ENCODE measurements at regions not wholly inside any gene's neighbourhood (a gene's known extent, or its start where the extent isn't known, plus 50 kb on each side); places are given as distances from the start of the nearest gene placed in this dataset.

DNA sequence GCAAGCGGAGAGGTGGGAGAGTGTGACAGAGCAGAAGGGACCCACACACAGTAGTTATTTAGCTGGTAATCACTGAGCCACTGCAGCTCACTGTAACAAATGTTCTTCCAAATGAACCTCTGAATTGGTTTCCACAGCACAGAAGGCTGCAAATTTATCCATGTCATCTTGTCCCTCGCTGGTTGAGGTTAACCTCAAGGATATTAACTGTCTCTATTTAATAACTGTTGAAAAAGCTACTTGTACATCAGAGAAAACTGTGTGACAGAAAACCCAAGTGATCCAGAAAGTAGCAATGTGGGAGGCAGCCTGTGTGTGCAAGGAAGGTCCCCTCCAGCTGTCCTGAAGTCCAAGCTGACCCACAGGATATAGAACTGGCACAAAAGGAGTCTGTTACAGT, 153.6 kb downstream of the DSEL start:
- H3K27me3 ChIP-seq (replicated peaks in 1 of 4; ENCODE audit: control insufficient read depth in 3 of 4, extremely low read depth in 1 of 4, insufficient read depth in 3 of 4, low read length in 3 of 4) = no peaks in the 10 kb centered on the region
- H2AK5ac ChIP-seq (ENCODE audit: low read depth, low read length) = no peak overlapping the region
- H2BK5ac ChIP-seq (ENCODE audit: low read depth, low read length) = no peak overlapping the region
- ChIA-PET CTCF (ENCODE audit: partially characterized antibody) (interaction anchor here (1.1 kb wide), 1 partner anchor 155 kb away, joined by 3 read pairs; no protein-coding TSS in a partner anchor), POLR2A (ENCODE audit: partially characterized antibody) (no interaction called here)
- H3K4me3 ChIP-seq (ENCODE audit: extremely low read depth in 1 of 4, insufficient read depth in 2 of 4, low read depth in 3 of 4, low read length in 4 of 4) = no peak overlapping the region
- no peak for FAIRE-seq
- no peaks in the 10 kb centered on the region for H4K20me1 ChIP-seq (replicated peaks in 1 of 2; ENCODE audit: control insufficient read depth in 1 of 2, insufficient read depth in 2 of 2, low read length in 2 of 2)
- H3K4me2 ChIP-seq (ENCODE audit: insufficient read depth in 1 of 2, low read depth in 2 of 2, low read length in 2 of 2) = no peak overlapping the region
- H2BK120ac ChIP-seq (replicated peaks; ENCODE audit: low read depth, low read length) = no peak overlapping the region
- no peak overlapping the region for H3K4ac ChIP-seq (replicated peaks; ENCODE audit: insufficient read length, low read depth, low read length)
- H3K23me2 ChIP-seq (ENCODE audit: low read depth, low read length) = no peaks in the 10 kb centered on the region
- no peaks in the 10 kb centered on the region for H3K79me1 ChIP-seq (ENCODE audit: low read depth, low read length)
- H2AFZ ChIP-seq (ENCODE audit: low read length) = peak overlapping the region; percentile 50; the same call in 1 of the 2 replicates
- no peak overlapping the region for H2BK20ac ChIP-seq (ENCODE audit: low read length)
- H4K91ac ChIP-seq (replicated peaks; ENCODE audit: insufficient read length, low read length) = no peak overlapping the region
- H4K8ac ChIP-seq (ENCODE audit: extremely low read depth, insufficient read depth, low read length) = no peak overlapping the region
- no peak overlapping the region for H3K56ac ChIP-seq (replicated peaks; ENCODE audit: insufficient read length, low read depth, low read length)
- no peak overlapping the region for H3K18ac ChIP-seq (ENCODE audit: extremely low read depth, low read length)
- H3K27ac ChIP-seq (ENCODE audit: low read depth, low read length) = no peak overlapping the region
- no peaks in the 10 kb centered on the region for H3K79me2 ChIP-seq (ENCODE audit: control insufficient read depth in 1 of 2, insufficient read depth in 2 of 2, low read length in 2 of 2)
- H4K5ac ChIP-seq (ENCODE audit: insufficient read length, low read depth, low read length) = no peak overlapping the region
- no peak overlapping the region for H2BK12ac ChIP-seq (ENCODE audit: low read depth, low read length)
- no peak for TF ChIP-seq CBX8 (IDR thresholded peaks at IDR 0.05; ENCODE audit: borderline replicate concordance, low read depth, low read length)
- no peak for TF ChIP-seq ASH2L (IDR thresholded peaks at IDR 0.05; ENCODE audit: low read length)
- TF ChIP-seq, protein P1, sequence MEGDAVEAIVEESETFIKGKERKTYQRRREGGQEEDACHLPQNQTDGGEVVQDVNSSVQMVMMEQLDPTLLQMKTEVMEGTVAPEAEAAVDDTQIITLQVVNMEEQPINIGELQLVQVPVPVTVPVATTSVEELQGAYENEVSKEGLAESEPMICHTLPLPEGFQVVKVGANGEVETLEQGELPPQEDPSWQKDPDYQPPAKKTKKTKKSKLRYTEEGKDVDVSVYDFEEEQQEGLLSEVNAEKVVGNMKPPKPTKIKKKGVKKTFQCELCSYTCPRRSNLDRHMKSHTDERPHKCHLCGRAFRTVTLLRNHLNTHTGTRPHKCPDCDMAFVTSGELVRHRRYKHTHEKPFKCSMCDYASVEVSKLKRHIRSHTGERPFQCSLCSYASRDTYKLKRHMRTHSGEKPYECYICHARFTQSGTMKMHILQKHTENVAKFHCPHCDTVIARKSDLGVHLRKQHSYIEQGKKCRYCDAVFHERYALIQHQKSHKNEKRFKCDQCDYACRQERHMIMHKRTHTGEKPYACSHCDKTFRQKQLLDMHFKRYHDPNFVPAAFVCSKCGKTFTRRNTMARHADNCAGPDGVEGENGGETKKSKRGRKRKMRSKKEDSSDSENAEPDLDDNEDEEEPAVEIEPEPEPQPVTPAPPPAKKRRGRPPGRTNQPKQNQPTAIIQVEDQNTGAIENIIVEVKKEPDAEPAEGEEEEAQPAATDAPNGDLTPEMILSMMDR (IDR thresholded peaks at IDR 0.05; ENCODE audit: control extremely low read depth in 1 of 3, insufficient read depth in 1 of 3, low read depth in 1 of 3, low read length in 3 of 3) = no peak
- TF ChIP-seq SRF (IDR thresholded peaks at IDR 0.05; ENCODE audit: low read depth, low read length) = no peak
- TF ChIP-seq SIX5 (IDR thresholded peaks at IDR 0.05; ENCODE audit: low read depth, low read length) = no peak
- TF ChIP-seq CREB1 (IDR thresholded peaks at IDR 0.05) = no peak
- TF ChIP-seq, protein P2, sequence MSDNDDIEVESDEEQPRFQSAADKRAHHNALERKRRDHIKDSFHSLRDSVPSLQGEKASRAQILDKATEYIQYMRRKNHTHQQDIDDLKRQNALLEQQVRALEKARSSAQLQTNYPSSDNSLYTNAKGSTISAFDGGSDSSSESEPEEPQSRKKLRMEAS (IDR thresholded peaks at IDR 0.05) = no peak
- no peak for TF ChIP-seq POLR2AphosphoS5 (IDR thresholded peaks at IDR 0.05; ENCODE audit: low read depth, low read length)
- TF ChIP-seq KDM5A (IDR thresholded peaks at IDR 0.05; ENCODE audit: low read length) = no peak
- no peaks in the 10 kb centered on the region for H3K9me3 ChIP-seq (ENCODE audit: insufficient read depth in 2 of 2, low read depth in 1 of 2, low read length in 1 of 2)
- no peak overlapping the region for H3K23ac ChIP-seq (ENCODE audit: insufficient read length)
- no peak overlapping the region for H2BK15ac ChIP-seq (ENCODE audit: low read length)
- no peak overlapping the region for H3K14ac ChIP-seq (ENCODE audit: insufficient read length)
- DNase-seq (ENCODE audit: low read depth in 1 of 2, low spot score in 2 of 2) = no peak
- H3K4me1 ChIP-seq (replicated peaks in 1 of 4; ENCODE audit: control insufficient read depth in 3 of 4, insufficient read depth in 4 of 4, low read length in 3 of 4) = no peaks in the 10 kb centered on the region
- no peaks in the 10 kb centered on the region for H3K36me3 ChIP-seq (ENCODE audit: control insufficient read depth in 2 of 4, insufficient read depth in 4 of 4, low read length in 3 of 4)
- H3K9ac ChIP-seq (replicated peaks in 1 of 4; ENCODE audit: extremely low read depth in 1 of 4, low read depth in 3 of 4, low read length in 3 of 4) = no peak overlapping the region
- 94% methylated on average over 2 of the region's 2 CpGs; no CpG with 5 or more reads in 1 of the 2 experiments for WGBS, 2 experiments (ENCODE audit: extremely low coverage in 1 of 2, insufficient coverage in 1 of 2, insufficient read length in 1 of 2, insufficient replicate concordance in 2 of 2, low coverage in 1 of 2, low lambda C conversion rate in 2 of 2, missing lambda C conversion rate in 1 of 2)

Data from H1 (cell line).